Epithelial cell of esophagus (primary cell): ENCODE measurements at regions not wholly inside any gene's neighbourhood (a gene's known extent, or its start where the extent isn't known, plus 50 kb on each side); places are given as distances from the start of the nearest gene placed in this dataset.
A peak's percentile ranks its signal among the peaks of the same experiment; 100 is the strongest.

Experiments
- DNase-seq: peaks from one replicate; pipeline ENCODE4 v3.0.0; 2010; ENCODE audit warnings: low read depth
- H3K4me3 ChIP-seq: 2 replicates; pipeline ENCODE4 v1.5.1; 2011; ENCODE audit warnings: mild to moderate bottlenecking, low read length, control low read depth
- TF ChIP-seq, protein P1 (sequence below): IDR thresholded peaks from 2 replicates; pipeline ENCODE4 v1.5.1; 2011; ENCODE audit warnings: low read depth, mild to moderate bottlenecking, low read length, control low read depth, inconsistent platforms; ENCODE audit not compliant: insufficient read depth; ENCODE audit errors: missing control alignments

DNA sequence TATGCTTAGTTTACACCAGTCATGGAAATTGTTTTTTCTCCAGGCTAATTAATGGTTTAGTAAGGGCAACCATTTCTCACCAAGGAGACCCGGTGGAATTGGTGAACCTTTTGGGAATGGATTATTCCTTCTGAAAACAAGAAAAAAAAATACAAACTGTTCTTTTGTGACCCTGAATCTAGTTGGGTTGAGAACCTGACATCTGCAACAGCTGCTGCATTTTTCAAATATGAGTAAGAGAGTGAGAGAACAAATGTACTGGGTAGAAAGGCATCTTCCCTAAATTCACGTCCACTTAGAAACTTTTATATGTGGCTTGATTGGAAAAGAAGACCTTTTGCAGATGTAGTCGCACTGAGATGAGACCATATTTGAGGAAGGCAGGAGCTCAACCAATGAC lies 553.4 kb upstream of the EPHA7 start:
- no peak overlapping the region for H3K4me3 ChIP-seq
- TF ChIP-seq, protein P1, sequence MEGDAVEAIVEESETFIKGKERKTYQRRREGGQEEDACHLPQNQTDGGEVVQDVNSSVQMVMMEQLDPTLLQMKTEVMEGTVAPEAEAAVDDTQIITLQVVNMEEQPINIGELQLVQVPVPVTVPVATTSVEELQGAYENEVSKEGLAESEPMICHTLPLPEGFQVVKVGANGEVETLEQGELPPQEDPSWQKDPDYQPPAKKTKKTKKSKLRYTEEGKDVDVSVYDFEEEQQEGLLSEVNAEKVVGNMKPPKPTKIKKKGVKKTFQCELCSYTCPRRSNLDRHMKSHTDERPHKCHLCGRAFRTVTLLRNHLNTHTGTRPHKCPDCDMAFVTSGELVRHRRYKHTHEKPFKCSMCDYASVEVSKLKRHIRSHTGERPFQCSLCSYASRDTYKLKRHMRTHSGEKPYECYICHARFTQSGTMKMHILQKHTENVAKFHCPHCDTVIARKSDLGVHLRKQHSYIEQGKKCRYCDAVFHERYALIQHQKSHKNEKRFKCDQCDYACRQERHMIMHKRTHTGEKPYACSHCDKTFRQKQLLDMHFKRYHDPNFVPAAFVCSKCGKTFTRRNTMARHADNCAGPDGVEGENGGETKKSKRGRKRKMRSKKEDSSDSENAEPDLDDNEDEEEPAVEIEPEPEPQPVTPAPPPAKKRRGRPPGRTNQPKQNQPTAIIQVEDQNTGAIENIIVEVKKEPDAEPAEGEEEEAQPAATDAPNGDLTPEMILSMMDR: no peak
- no peak for DNase-seq

DNA sequence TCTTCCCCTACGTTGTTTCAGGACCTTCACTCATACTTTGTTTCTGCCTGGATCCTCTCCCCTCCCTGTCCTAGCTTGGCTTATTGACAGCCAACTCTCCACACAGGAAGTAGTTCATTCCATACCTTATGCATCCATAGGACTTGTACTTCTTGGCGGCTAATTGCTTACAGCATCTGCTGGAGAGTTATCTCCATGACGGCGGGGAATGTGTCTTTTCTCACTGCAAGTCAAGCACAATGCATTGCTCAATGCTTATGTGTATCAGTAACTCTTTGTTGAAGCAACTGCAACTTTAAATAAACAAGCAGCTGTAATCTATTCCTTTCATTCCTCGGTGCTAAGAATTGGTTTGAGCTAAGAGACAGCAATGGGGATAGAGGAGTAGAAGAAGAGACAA lies 551.3 kb upstream of the EPHA7 start:
- DNase-seq: no peak
- H3K4me3 ChIP-seq: no peak overlapping the region
- TF ChIP-seq, protein P1: no peak

GRCh38 chr6:93968126-93968525 lies 548.8 kb upstream of the EPHA7 start:
- TF ChIP-seq, protein P1: no peak
- H3K4me3 ChIP-seq: no peak overlapping the region
- DNase-seq: no peak

GRCh38 chr6:93964926-93965325 lies 545.6 kb upstream of the EPHA7 start:
- H3K4me3 ChIP-seq: no peak overlapping the region
- TF ChIP-seq, protein P1: no peak
- no peak for DNase-seq

- DNase-seq: no peak
- TF ChIP-seq, protein P1: no peak
- H3K4me3 ChIP-seq: no peak overlapping the region
Observed at GRCh38 chr6:93964321-93964720, 545.0 kb upstream of the EPHA7 start.

DNA sequence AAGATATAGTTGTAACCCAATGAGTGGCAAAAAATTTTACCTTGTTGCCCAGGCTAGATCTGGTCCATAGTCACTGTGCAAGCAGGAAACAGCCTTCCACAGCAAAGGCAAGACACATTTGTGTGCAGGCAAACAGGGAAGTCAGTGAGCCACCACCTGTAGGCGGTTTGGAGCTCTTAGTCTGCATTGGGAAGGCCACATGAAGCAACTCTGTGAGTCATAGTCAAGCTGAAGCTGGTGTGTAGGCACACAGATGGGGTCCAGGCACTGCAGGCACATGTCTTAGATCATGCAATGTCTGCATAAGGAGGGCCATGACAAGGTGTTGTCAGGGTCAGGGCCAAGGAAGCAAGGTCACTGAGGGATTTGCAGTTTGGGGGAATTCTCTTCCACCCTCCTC lies 543.2 kb upstream of the EPHA7 start:
- no peak overlapping the region for H3K4me3 ChIP-seq
- TF ChIP-seq, protein P1: no peak
- DNase-seq: peak; percentile 51

DNA sequence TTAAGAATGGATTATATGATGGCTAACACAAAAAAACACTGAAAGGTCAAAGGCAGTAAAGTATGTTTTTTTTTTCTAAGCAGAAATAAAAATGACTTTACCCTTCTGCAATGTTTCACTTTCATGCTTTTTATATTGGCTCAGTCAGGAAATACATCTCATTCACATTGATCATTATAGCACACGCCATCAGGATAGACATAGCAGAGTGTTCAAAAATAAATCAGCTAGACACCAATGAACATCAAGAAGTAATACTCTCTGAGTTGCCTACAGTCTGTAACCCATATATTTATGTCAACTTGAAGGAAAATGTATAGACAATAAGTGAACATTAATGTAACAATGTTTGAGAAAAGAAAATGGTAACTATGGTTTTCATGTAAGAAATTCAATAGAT lies 535.2 kb upstream of the EPHA7 start:
- H3K4me3 ChIP-seq: no peak overlapping the region
- TF ChIP-seq, protein P1: no peak
- no peak for DNase-seq
